ENCODE measurements at regions not wholly inside any gene's neighbourhood (a gene's known extent, or its start where the extent isn't known, plus 50 kb on each side); places are given as distances from the start of the nearest gene placed in this dataset.
A peak's percentile ranks its signal among the peaks of the same experiment; 100 is the strongest.

DNA sequence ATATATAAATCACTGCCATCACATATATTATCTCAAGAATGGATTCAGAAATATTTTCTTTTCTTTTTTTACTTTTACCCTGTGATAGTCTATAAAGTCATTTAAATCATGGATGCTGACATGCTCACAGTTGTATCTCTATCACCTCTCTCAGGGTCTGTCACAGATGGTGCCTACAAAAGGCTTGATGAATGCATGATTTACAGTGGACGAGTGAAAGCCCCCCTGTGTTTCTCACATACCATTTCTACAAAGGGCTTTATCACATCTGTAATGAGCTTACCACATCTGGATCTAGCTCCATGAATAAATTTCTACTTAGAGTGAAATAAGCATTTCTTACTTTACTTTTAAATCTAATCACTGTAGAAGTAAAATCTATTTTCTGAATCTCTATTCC lies 121.4 kb upstream of the CARD18 start:
- ATAC-seq (ENCODE audit: insufficient number of reproducible peaks, low FRiP score, low read depth), result no peak

GRCh38 chr11:105245781-105246315 lies 106.3 kb upstream of the CARD18 start:
- no peaks in the 10 kb centered on the region for H3K36me3 ChIP-seq
- no peaks in the 10 kb centered on the region for H3K27me3 ChIP-seq (replicated peaks; ENCODE audit: insufficient read depth)
- H3K9me3 ChIP-seq, result no peaks in the 10 kb centered on the region
- peak overlapping the region in 1 of 2 donors; percentile 52 for H3K27ac ChIP-seq
- H3K4me1 ChIP-seq (ENCODE audit: control insufficient read depth in 1 of 2, low read depth in 2 of 2), result peaks cover 12 to 20% of the 10 kb centered on the region in 2 donors
- no peak overlapping the region for H3K4me3 ChIP-seq
- no peak for ATAC-seq (ENCODE audit: insufficient number of reproducible peaks, low FRiP score, low read depth)
- DNase-seq (ENCODE audit: low spot score), result no peak
- TF ChIP-seq, protein P1, sequence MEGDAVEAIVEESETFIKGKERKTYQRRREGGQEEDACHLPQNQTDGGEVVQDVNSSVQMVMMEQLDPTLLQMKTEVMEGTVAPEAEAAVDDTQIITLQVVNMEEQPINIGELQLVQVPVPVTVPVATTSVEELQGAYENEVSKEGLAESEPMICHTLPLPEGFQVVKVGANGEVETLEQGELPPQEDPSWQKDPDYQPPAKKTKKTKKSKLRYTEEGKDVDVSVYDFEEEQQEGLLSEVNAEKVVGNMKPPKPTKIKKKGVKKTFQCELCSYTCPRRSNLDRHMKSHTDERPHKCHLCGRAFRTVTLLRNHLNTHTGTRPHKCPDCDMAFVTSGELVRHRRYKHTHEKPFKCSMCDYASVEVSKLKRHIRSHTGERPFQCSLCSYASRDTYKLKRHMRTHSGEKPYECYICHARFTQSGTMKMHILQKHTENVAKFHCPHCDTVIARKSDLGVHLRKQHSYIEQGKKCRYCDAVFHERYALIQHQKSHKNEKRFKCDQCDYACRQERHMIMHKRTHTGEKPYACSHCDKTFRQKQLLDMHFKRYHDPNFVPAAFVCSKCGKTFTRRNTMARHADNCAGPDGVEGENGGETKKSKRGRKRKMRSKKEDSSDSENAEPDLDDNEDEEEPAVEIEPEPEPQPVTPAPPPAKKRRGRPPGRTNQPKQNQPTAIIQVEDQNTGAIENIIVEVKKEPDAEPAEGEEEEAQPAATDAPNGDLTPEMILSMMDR (IDR thresholded peaks at IDR 0.05), result no peak

More for the DNA sequence above, 121.4 kb upstream of the CARD18 start:
- no peaks in the 10 kb centered on the region for H3K27me3 ChIP-seq (replicated peaks; ENCODE audit: insufficient read depth)
- no peak for DNase-seq (ENCODE audit: low spot score)
- no peaks in the 10 kb centered on the region for H3K36me3 ChIP-seq
- no peaks in the 10 kb centered on the region for H3K4me1 ChIP-seq (ENCODE audit: control insufficient read depth in 1 of 2, low read depth in 2 of 2)
- H3K4me3 ChIP-seq, result no peak overlapping the region
- H3K9me3 ChIP-seq, result no peaks in the 10 kb centered on the region
- TF ChIP-seq, protein P1 (IDR thresholded peaks at IDR 0.05), result no peak
- H3K27ac ChIP-seq, result no peak overlapping the region

DNA sequence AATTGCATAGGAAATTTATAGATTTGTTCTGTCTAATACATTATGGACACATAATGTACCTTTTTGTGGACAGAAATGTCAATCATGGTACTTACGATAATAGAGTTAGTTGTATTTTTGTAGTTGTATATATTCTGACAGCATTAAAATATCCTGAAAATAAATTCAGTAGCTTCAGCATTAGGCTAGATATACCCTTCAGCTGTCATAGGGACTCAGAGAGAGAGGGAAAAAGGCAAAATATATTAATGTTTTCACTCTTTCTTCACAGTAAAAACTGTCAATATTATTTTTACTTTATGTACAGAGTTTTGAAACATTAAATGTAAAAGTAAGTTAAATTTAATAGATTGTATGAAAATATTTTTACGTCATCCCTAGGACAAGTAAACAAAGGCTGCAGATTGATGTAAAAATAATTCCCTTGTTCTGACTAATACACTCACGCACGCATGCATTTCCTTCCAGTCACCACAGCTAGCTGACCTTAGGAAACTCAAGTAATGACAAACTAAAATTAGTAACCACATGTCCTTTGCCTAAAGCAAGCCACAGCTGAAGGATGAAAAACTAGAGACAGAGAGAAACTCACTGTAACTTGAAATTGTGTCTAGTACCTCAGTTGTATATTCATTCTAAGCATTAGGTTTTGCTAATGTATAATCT lies 104.7 kb upstream of the CARD18 start:
- DNase-seq (ENCODE audit: low spot score), result peak; percentile 5
- Histone ChIP-seq H3K27me3 (replicated peaks; ENCODE audit: insufficient read depth) (no peaks in the 10 kb centered on the region), H3K4me3 (no peak overlapping the region), H3K9me3 (no peaks in the 10 kb centered on the region), H3K4me1 (ENCODE audit: control insufficient read depth in 1 of 2, low read depth in 2 of 2) (peaks cover 12 to 20% of the 10 kb centered on the region in 2 donors), H3K27ac (peak overlapping the region; percentile 7 to 52), H3K36me3 (no peaks in the 10 kb centered on the region)
- TF ChIP-seq, protein P1 (IDR thresholded peaks at IDR 0.05), result no peak
- peak; percentile 96 for ATAC-seq (ENCODE audit: insufficient number of reproducible peaks, low FRiP score, low read depth)

- Histone ChIP-seq H3K4me1 (ENCODE audit: control insufficient read depth in 1 of 2, low read depth in 2 of 2) (peaks cover 12 to 20% of the 10 kb centered on the region in 2 donors), H3K9me3 (no peaks in the 10 kb centered on the region), H3K4me3 (no peak overlapping the region), H3K27ac (no peak overlapping the region), H3K36me3 (no peaks in the 10 kb centered on the region), H3K27me3 (replicated peaks; ENCODE audit: insufficient read depth) (no peaks in the 10 kb centered on the region)
- no peak for DNase-seq (ENCODE audit: low spot score)
- TF ChIP-seq, protein P1 (IDR thresholded peaks at IDR 0.05), result no peak
- ATAC-seq (ENCODE audit: insufficient number of reproducible peaks, low FRiP score, low read depth), result no peak
These were observed 101.6 kb upstream of the CARD18 start for GRCh38 chr11:105241136-105241535.

DNA sequence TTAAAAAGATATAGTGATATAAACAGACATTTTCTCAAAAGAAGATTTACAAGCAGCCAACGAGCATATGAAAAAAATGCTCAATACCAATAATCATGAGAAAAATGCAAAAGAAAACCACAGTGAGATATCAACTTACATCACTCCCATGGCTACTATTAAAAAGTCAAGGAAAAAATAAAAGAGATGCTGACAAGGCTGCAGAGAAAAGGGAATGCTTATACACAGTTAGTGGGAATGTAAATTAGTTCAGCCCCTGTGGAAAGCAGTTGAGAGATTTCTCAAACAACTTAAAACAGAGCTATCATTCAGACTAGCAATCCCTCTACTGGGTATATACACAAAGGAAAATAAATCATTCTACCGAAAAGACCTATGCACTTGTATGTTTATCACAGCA lies 97.1 kb upstream of the CARD18 start:
- TF ChIP-seq, protein P1 (IDR thresholded peaks at IDR 0.05), result no peak
- no peaks in the 10 kb centered on the region for H3K4me1 ChIP-seq (ENCODE audit: control insufficient read depth in 1 of 2, low read depth in 2 of 2)

More for the DNA sequence above, 97.1 kb upstream of the CARD18 start:
- H3K36me3 ChIP-seq, result no peaks in the 10 kb centered on the region
- no peak overlapping the region for H3K27ac ChIP-seq
- DNase-seq (ENCODE audit: low spot score) (no peak), ATAC-seq (ENCODE audit: insufficient number of reproducible peaks, low FRiP score, low read depth) (no peak)
- no peak overlapping the region for H3K4me3 ChIP-seq
- no peaks in the 10 kb centered on the region for H3K27me3 ChIP-seq (replicated peaks; ENCODE audit: insufficient read depth)
- H3K9me3 ChIP-seq, result no peaks in the 10 kb centered on the region

Data from thoracic aorta (tissue), 2 donors.